Urinary bladder (tissue), 3 donors: ENCODE measurements at regions not wholly inside any gene's neighbourhood (a gene's known extent, or its start where the extent isn't known, plus 50 kb on each side); places are given as distances from the start of the nearest gene placed in this dataset.
"Not testable (repeated sequence)": the region's sequence is repeated elsewhere in the genome, so short reads cannot be mapped to it uniquely, and the experiment has no call there.

ENCODE experiments used
- DNase-seq: peaks from one replicate; pipeline ENCODE4 v3.0.0-alpha.2; 2015; ENCODE audit errors: extremely low spot score
- H3K27ac ChIP-seq: one replicate; pipeline ENCODE4 v1.5.1; 2013; ENCODE audit warnings: low read depth, mild to moderate bottlenecking, moderate library complexity
- H3K36me3 ChIP-seq: one replicate; pipeline ENCODE4 v1.6.1; 2013; ENCODE audit warnings: mild to moderate bottlenecking, moderate library complexity; ENCODE audit not compliant: insufficient read depth
- H3K4me1 ChIP-seq: one replicate; pipeline ENCODE4 v1.6.1; 2013; ENCODE audit warnings: mild to moderate bottlenecking, moderate library complexity; ENCODE audit not compliant: insufficient read depth
- H3K4me3 ChIP-seq: one replicate; pipeline ENCODE4 v1.5.1; 2013; ENCODE audit warnings: low read depth, low read length
- WGBS: extraction: QIAGEN DNeasy Blood & Tissue Kit; methylation state at CpG from one replicate; pipeline ENCODE4 v1.1.7; 2013; 5-methylcytosine and 5-hydroxymethylcytosine counted together
- donor health status: healthy with polysubstance abuse.
- donor health status: healthy.

GRCh38 chr14:82691191-82691590 is 1157.5 kb upstream of the SEL1L start:
- H3K27ac ChIP-seq, DNase-seq, H3K36me3 ChIP-seq, H3K4me3 ChIP-seq, H3K4me1 ChIP-seq: not testable (repeated sequence)

- no peaks in the 10 kb centered on the region for H3K4me1 ChIP-seq
- no peak overlapping the region for H3K4me3 ChIP-seq
- DNase-seq: no peak
- H3K27ac ChIP-seq: no peak overlapping the region
- no peaks in the 10 kb centered on the region for H3K36me3 ChIP-seq
- WGBS: 87% methylated on average over 4 of the region's 4 CpGs
Measured at GRCh38 chr14:82694820-82695219, 1161.2 kb upstream of the SEL1L start.

- no peak overlapping the region for H3K27ac ChIP-seq
- H3K4me3 ChIP-seq: no peak overlapping the region
- no peaks in the 10 kb centered on the region for H3K36me3 ChIP-seq
- DNase-seq: no peak
- no peaks in the 10 kb centered on the region for H3K4me1 ChIP-seq
- WGBS: 68% methylated on average over 4 of the region's 4 CpGs
Measured at GRCh38 chr14:82704218-82704617, 1170.6 kb upstream of the SEL1L start.

DNA sequence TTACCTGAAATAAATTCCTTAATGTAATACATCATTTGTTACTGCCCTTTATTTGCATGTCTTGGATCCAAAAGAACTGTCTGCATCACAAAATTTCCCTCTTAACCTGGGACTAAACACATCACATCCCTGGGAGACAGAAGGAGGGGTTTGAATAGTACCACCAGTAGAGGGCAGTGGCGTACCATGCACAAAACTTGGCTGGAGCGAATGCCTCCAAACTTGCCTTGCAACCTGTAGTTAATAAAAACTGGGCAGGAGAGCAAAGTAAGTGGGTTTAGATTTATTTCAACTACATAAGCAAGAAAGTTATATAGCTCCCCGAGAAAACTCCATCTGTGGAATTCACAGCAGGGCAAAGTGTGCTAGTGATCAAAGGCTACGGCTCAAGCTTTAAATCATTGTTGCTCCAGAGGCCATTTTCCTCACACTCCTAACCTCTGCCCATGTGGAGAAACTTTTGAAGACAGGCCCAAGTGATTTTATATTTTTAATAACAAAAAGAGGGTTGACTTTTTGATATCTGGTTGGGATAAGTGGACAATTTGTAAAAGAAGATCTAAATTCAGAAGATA is 1176.7 kb upstream of the SEL1L start:
- Histone ChIP-seq H3K4me3 (no peak overlapping the region), H3K27ac (no peak overlapping the region), H3K4me1 (no peaks in the 10 kb centered on the region), H3K36me3 (no peaks in the 10 kb centered on the region)
- WGBS: 41% methylated on average over 4 of the region's 4 CpGs
- DNase-seq: no peak

GRCh38 chr14:82719617-82720016 is 1186.0 kb upstream of the SEL1L start:
- 43% methylated on average over 4 of the region's 4 CpGs for WGBS
- Histone ChIP-seq H3K27ac (no peak overlapping the region), H3K4me1 (no peaks in the 10 kb centered on the region), H3K36me3 (no peaks in the 10 kb centered on the region), H3K4me3 (no peak overlapping the region)
- no peak for DNase-seq

DNA sequence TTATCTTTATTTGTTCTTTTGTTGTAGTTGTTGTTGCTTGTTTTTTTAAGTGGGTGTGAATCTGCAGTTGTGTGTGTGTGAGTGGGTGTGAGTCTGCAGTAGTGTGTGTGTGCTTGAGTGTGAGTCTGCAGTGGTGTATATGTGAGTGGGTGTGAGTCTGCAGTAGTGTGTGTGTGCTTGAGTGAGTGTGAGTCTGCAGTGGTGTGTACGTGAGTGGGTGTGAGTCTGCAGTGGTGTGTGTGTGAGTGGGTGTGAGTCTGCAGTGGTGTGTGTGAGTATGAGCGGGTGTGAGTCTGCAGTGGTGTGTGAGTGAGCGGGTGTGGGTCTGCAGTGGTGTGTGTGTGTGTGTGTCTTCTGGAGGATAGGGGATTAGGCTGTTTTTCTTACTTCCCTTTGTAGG is 1186.8 kb upstream of the SEL1L start:
- 69% methylated on average over 3 of the region's 3 CpGs for WGBS
- DNase-seq: no peak
- H3K4me3 ChIP-seq: no peak overlapping the region
- H3K4me1 ChIP-seq: no peaks in the 10 kb centered on the region
- no peaks in the 10 kb centered on the region for H3K36me3 ChIP-seq
- no peak overlapping the region for H3K27ac ChIP-seq

GRCh38 chr14:82720946-82721345 is 1187.3 kb upstream of the SEL1L start:
- WGBS: 43% methylated on average over 5 of the region's 5 CpGs
- Histone ChIP-seq H3K4me1 (no peaks in the 10 kb centered on the region), H3K27ac (no peak overlapping the region), H3K4me3 (no peak overlapping the region), H3K36me3 (no peaks in the 10 kb centered on the region)
- no peak for DNase-seq

GRCh38 chr14:82724316-82724715 is 1190.7 kb upstream of the SEL1L start:
- WGBS: 35% methylated on average over 2 of the region's 2 CpGs
- Histone ChIP-seq H3K36me3 (no peaks in the 10 kb centered on the region), H3K4me3 (no peak overlapping the region), H3K27ac (no peak overlapping the region), H3K4me1 (no peaks in the 10 kb centered on the region)
- no peak for DNase-seq

DNA sequence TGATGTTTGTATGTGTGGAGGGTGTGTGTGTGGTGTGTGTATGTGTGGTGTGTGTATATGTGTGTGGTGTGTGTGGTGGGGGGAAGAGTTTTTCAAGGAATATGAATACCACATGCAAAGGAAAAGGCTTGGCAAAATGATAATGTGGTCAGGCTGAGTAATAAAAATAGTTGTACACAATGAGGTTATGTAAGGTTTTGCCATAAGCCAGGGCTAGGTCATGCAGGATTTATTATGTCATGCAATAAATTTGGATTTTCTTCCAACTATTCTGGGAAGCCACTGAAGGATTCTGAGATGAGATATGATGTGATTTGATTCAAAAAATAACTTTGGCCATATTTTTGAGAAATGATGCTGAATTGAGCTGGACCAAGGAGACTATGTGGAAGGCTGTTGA is 1191.6 kb upstream of the SEL1L start:
- no peak for DNase-seq
- Histone ChIP-seq H3K4me1 (no peaks in the 10 kb centered on the region), H3K4me3 (no peak overlapping the region), H3K27ac (no peak overlapping the region), H3K36me3 (no peaks in the 10 kb centered on the region)

GRCh38 chr14:82731526-82731925 is 1197.9 kb upstream of the SEL1L start:
- no peak for DNase-seq
- 84% methylated on average over 4 of the region's 4 CpGs for WGBS
- Histone ChIP-seq H3K4me1 (no peaks in the 10 kb centered on the region), H3K4me3 (no peak overlapping the region), H3K27ac (no peak overlapping the region), H3K36me3 (no peaks in the 10 kb centered on the region)

DNA sequence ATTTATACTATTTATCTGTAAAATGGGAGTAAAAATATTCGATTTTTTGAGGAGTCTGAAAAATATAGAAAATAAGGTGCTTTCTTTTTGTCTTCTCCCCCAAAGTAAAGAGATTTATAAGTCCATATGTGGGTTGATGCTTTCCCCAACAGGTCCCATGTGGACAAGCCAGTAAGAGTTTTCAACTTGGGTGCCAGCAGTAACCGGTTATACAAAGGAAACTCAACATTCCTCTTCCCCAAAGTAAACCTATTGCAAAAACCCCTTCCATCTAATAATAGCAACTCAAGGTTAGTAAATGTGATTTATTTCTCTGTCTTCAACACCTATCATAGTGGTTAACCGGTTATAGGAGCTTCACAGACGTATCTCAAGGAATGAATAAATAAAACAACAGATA is 1206.9 kb upstream of the SEL1L start:
- no peak for DNase-seq
- Histone ChIP-seq H3K36me3 (no peaks in the 10 kb centered on the region), H3K4me1 (no peaks in the 10 kb centered on the region), H3K27ac (no peak overlapping the region), H3K4me3 (no peak overlapping the region)
- 36% methylated on average over 4 of the region's 4 CpGs for WGBS

- Histone ChIP-seq H3K27ac (no peak overlapping the region), H3K4me3 (no peak overlapping the region), H3K36me3 (no peaks in the 10 kb centered on the region), H3K4me1 (no peaks in the 10 kb centered on the region)
- 85% methylated on average over 3 of the region's 3 CpGs for WGBS
- no peak for DNase-seq
Measured at GRCh38 chr14:82755476-82755875, 1221.8 kb upstream of the SEL1L start.

- Histone ChIP-seq H3K27ac (no peak overlapping the region), H3K36me3 (no peaks in the 10 kb centered on the region), H3K4me1 (no peaks in the 10 kb centered on the region), H3K4me3 (no peak overlapping the region)
- no peak for DNase-seq
- WGBS: 51% methylated on average over 1 of the region's 1 CpG
Measured at GRCh38 chr14:82755923-82756322, 1222.3 kb upstream of the SEL1L start.

DNA sequence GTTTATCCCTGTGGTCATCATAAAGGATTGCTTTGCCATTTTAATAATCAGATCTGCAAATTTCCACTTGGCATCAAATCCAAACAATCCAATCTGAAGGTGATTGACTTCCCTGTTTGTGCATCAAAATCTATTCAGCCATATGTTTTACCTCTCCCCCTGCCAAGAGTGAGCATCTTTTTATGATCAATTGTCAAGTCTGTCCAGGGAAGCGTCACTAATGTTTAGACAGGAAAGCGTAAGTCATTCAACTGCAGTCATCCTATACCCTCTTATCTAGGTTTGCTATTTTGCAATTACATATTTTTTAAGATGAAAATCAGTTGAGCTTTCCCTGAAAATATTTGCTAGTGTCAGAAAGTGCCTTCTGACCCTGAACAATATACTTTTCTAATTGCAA is 1224.1 kb upstream of the SEL1L start:
- 86% methylated on average over 2 of the region's 2 CpGs for WGBS
- H3K4me3 ChIP-seq: no peak overlapping the region
- DNase-seq: no peak
- no peaks in the 10 kb centered on the region for H3K36me3 ChIP-seq
- no peaks in the 10 kb centered on the region for H3K4me1 ChIP-seq
- no peak overlapping the region for H3K27ac ChIP-seq

- no peak for DNase-seq
- 93% methylated on average over 3 of the region's 3 CpGs for whole genome bisulfite sequencing
- Histone ChIP-seq H3K4me1 (no peaks in the 10 kb centered on the region), H3K36me3 (no peaks in the 10 kb centered on the region), H3K27ac (no peak overlapping the region), H3K4me3 (no peak overlapping the region)
Measured at GRCh38 chr14:82759656-82760055, 1226.0 kb upstream of the SEL1L start.
